GM10248 (cell line): ENCODE measurements at regions not wholly inside any gene's neighbourhood (a gene's known extent, or its start where the extent isn't known, plus 50 kb on each side); places are given as distances from the start of the nearest gene placed in this dataset.

Experiments
- CTCF ChIA-PET: fragments of 300-600 bp; sonication (Branson Sonifier 250); formaldehyde crosslinking; extraction: SDS; loops from one replicate; lab custom pipeline; 2021; ENCODE audit warnings: antibody characterized with exemption; lab: Yijun Ruan, JAX
- POLR2A ChIA-PET: fragments of 350-650 bp; sonication (Branson Sonifier 250); formaldehyde crosslinking; extraction: SDS; loops from one replicate; lab custom pipeline; 2020; ENCODE audit warnings: antibody characterized with exemption; lab: Yijun Ruan, JAX
- DNase-seq: peaks from one replicate; pipeline ENCODE4 v3.0.0; 2012; ENCODE audit errors: extremely low spot score
- CTCF ChIP-seq: IDR thresholded peaks from 2 replicates; pipeline ENCODE4 v1.5.1; 2012; ENCODE audit warnings: mild to moderate bottlenecking, low read depth; ENCODE audit errors: extremely low read depth, missing control alignments, control extremely low read depth

- ChIA-PET POLR2A (no interaction called here), CTCF (no interaction called here)
Measured at GRCh38 chr6:40822619-40823018, 216.4 kb downstream of the UNC5CL start.

GRCh38 chr6:40819182-40819834, 219.7 kb downstream of the UNC5CL start:
- ChIA-PET CTCF (interaction anchor here (1.1 kb wide), 2 partner anchors 15 to 22 kb away, joined by 3 to 4 read pairs; no protein-coding TSS in a partner anchor), POLR2A (no interaction called here)
- no peak for TF ChIP-seq CTCF
- DNase-seq: no peak

More at GRCh38 chr6:40822619-40823018, 216.4 kb downstream of the UNC5CL start:
- TF ChIP-seq CTCF: no peak
- no peak for DNase-seq

GRCh38 chr6:40817369-40817768, 221.7 kb downstream of the UNC5CL start:
- ChIA-PET POLR2A (no interaction called here), CTCF (no interaction called here)
- no peak for TF ChIP-seq CTCF
- no peak for DNase-seq

- TF ChIP-seq CTCF: no peak
- ChIA-PET CTCF (no interaction called here), POLR2A (no interaction called here)
- no peak for DNase-seq
Measured at GRCh38 chr6:40816601-40817000, 222.4 kb downstream of the UNC5CL start.

- no peak for TF ChIP-seq CTCF
- POLR2A ChIA-PET: no interaction called here
- CTCF ChIA-PET: no interaction called here
- no peak for DNase-seq
Measured at GRCh38 chr6:40815731-40816130, 223.3 kb downstream of the UNC5CL start.

GRCh38 chr6:40810171-40810570, 223.0 kb upstream of the LRFN2 start:
- TF ChIP-seq CTCF: no peak
- CTCF ChIA-PET: interaction anchor here (1.5 kb wide), 1 partner anchor 13 kb away, joined by 4 read pairs; no protein-coding TSS in a partner anchor
- POLR2A ChIA-PET: no interaction called here
- no peak for DNase-seq
